HepG2 (cell line): ENCODE measurements at regions not wholly inside any gene's neighbourhood (a gene's known extent, or its start where the extent isn't known, plus 50 kb on each side); places are given as distances from the start of the nearest gene placed in this dataset.
A peak's percentile ranks its signal among the peaks of the same experiment; 100 is the strongest.

Source experiments
- ARNT2 ChIP-seq: sonication (generic); formaldehyde crosslinking; IDR thresholded peaks from 2 replicates; pipeline ENCODE4 v1.8.0; 2022; ENCODE audit warnings: mild to moderate bottlenecking, low read depth, missing genetic modification reagents, moderate library complexity
- BORCS8-MEF2B ChIP-seq: sonication (generic); formaldehyde crosslinking; IDR thresholded peaks from 2 replicates; pipeline ENCODE4 v1.8.0; 2022; ENCODE audit warnings: mild to moderate bottlenecking, missing genetic modification reagents
- CBFB ChIP-seq: sonication (generic); formaldehyde crosslinking; IDR thresholded peaks from 2 replicates; pipeline ENCODE4 v1.4.0; 2020; ENCODE audit warnings: missing genetic modification reagents
- CC2D1A ChIP-seq: sonication (generic); formaldehyde crosslinking; IDR thresholded peaks from 2 replicates; pipeline ENCODE4 v1.8.1; 2023; ENCODE audit warnings: mild to moderate bottlenecking, missing genetic modification reagents
- CEBPG ChIP-seq: IDR thresholded peaks from 2 replicates; pipeline ENCODE4 v1.6.1; 2016
- ELF1 ChIP-seq: sonication (generic); formaldehyde crosslinking; IDR thresholded peaks from 2 replicates; pipeline ENCODE4 v1.4.0; 2020; ENCODE audit warnings: missing genetic modification reagents
- EP300 ChIP-seq, 3 experiments: sonication (generic) in 1 of 3; formaldehyde crosslinking in 1 of 3; IDR thresholded peaks; 2 replicates each; pipeline versions ENCODE4 v1.5.1 to v1.6.1; 2011 to 2020; ENCODE audit warnings: low read depth in 2 of 3, low read length in 2 of 3, borderline replicate concordance in 1 of 3, improper control_type of control experiment in 1 of 3, mild to moderate bottlenecking in 1 of 3, missing genetic modification reagents in 1 of 3, moderate library complexity in 1 of 3
- GATA4 ChIP-seq: sonication (generic); IDR thresholded peaks from 2 replicates; pipeline ENCODE4 v1.6.1; 2016; ENCODE audit warnings: antibody characterized with exemption, low read depth, borderline replicate concordance
- HDAC2 ChIP-seq: sonication (generic); formaldehyde crosslinking; IDR thresholded peaks from 2 replicates; pipeline ENCODE4 v1.4.0; 2020; ENCODE audit warnings: missing genetic modification reagents
- IKZF4 ChIP-seq: sonication (generic); formaldehyde crosslinking; IDR thresholded peaks from 2 replicates; pipeline ENCODE4 v1.5.1; 2020; ENCODE audit warnings: borderline replicate concordance, mild to moderate bottlenecking, low read depth, missing genetic modification reagents; ENCODE audit errors: not compliant biosample characterization
- KAT2B ChIP-seq: fragments of 150-350 bp; IDR thresholded peaks from 2 replicates; pipeline ENCODE4 v1.6.1; 2014; ENCODE audit warnings: low read depth, low read length, borderline replicate concordance
- NCOA1 ChIP-seq: sonication (generic); formaldehyde crosslinking; IDR thresholded peaks from 2 replicates; pipeline ENCODE4 v1.9.0; 2021; ENCODE audit warnings: missing genetic modification reagents
- NCOA2 ChIP-seq: sonication (generic); formaldehyde crosslinking; IDR thresholded peaks from 2 replicates; pipeline ENCODE4 v1.8.0; 2022; ENCODE audit warnings: inconsistent platforms
- NFE2L1 ChIP-seq: sonication (generic); formaldehyde crosslinking; IDR thresholded peaks from 2 replicates; pipeline ENCODE4 v1.4.0; 2020; ENCODE audit warnings: missing genetic modification reagents, mild to moderate bottlenecking, borderline replicate concordance
- NKX3-1 ChIP-seq: sonication (generic); formaldehyde crosslinking; IDR thresholded peaks from 2 replicates; pipeline ENCODE4 v1.5.0; 2020; ENCODE audit warnings: missing genetic modification reagents
- NR2F6 ChIP-seq, 2 experiments: IDR thresholded peaks; 2 replicates each; pipeline ENCODE4 v1.6.1; 2016; ENCODE audit warnings: antibody characterized with exemption in 1 of 2, mild to moderate bottlenecking in 1 of 2
- RBFOX2 ChIP-seq: fragments of 200-400 bp; formaldehyde crosslinking; IDR thresholded peaks from 2 replicates; pipeline ENCODE4 v1.6.1; 2017; ENCODE audit warnings: low read depth, mild to moderate bottlenecking, low read length
- REPIN1 ChIP-seq: sonication (generic); formaldehyde crosslinking; IDR thresholded peaks from 2 replicates; pipeline ENCODE4 v1.8.0; 2022; ENCODE audit warnings: missing genetic modification reagents, low read depth, mild to moderate bottlenecking, borderline replicate concordance
- RNF2 ChIP-seq: fragments of 450-650 bp; conservative IDR thresholded peaks from 2 replicates; pipeline ENCODE4 v1.6.1; 2016; ENCODE audit warnings: low read depth
- SRF ChIP-seq: IDR thresholded peaks from 2 replicates; pipeline ENCODE4 v1.6.1; 2011; ENCODE audit warnings: mild to moderate bottlenecking, low read depth, low read length, moderate library complexity
- TCF7L2 ChIP-seq: IDR thresholded peaks from 2 replicates; pipeline ENCODE4 v1.6.1; 2011; ENCODE audit warnings: mild to moderate bottlenecking, low read depth, low read length, moderate library complexity
- TRIM24 ChIP-seq: sonication (generic); formaldehyde crosslinking; IDR thresholded peaks from 2 replicates; pipeline ENCODE4 v1.8.0; 2022; ENCODE audit warnings: mild to moderate bottlenecking, missing genetic modification reagents
- ZNF234 ChIP-seq: sonication (generic); formaldehyde crosslinking; conservative IDR thresholded peaks from 2 replicates; pipeline ENCODE4 v1.5.1; 2020; ENCODE audit warnings: mild to moderate bottlenecking, missing genetic modification reagents
- ZNF34 ChIP-seq: sonication (generic); formaldehyde crosslinking; IDR thresholded peaks from 2 replicates; pipeline ENCODE4 v1.4.0; 2020; ENCODE audit warnings: mild to moderate bottlenecking, missing genetic modification reagents, borderline replicate concordance
- ZNF430 ChIP-seq: sonication (generic); formaldehyde crosslinking; IDR thresholded peaks from 2 replicates; pipeline ENCODE4 v1.9.0; 2021; ENCODE audit warnings: mild to moderate bottlenecking, missing genetic modification reagents
- ZNF530 ChIP-seq: sonication (generic); formaldehyde crosslinking; IDR thresholded peaks from 2 replicates; pipeline ENCODE4 v1.5.0; 2020; ENCODE audit warnings: low read depth, mild to moderate bottlenecking, missing genetic modification reagents
- ZNF572 ChIP-seq: sonication (generic); formaldehyde crosslinking; IDR thresholded peaks from 2 replicates; pipeline ENCODE4 v1.5.1; 2020; ENCODE audit warnings: mild to moderate bottlenecking, missing genetic modification reagents
- ZNF652 ChIP-seq: IDR thresholded peaks from 2 replicates; pipeline ENCODE4 v1.6.1; 2016; ENCODE audit warnings: low read depth, borderline replicate concordance
- TF ChIP-seq, protein P1 (sequence below): sonication (generic); formaldehyde crosslinking; IDR thresholded peaks from 2 replicates; pipeline ENCODE4 v1.5.1; 2020; ENCODE audit warnings: mild to moderate bottlenecking, missing genetic modification reagents
- TF ChIP-seq, protein P2 (sequence below): IDR thresholded peaks from 2 replicates; pipeline ENCODE4 v1.6.1; 2012; ENCODE audit warnings: inconsistent platforms

DNA sequence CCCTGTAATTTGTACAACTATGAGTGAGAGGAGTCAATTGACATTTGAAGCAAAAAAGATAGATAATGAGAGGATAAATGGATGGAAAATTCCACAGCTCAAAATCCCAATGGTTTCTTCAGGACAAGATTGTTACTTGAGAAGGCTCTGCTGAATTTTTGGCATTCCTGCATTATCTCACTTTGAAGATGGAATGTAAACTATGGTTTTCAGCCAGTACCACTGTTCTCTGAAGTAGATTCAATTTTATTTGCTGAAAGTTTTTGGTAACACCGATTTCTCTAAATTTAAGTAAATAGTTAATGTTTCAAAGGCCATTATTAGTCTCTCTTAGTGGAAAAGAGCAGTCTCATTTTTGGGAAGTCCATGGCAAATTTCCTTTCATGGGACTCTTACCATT is 121.9 kb upstream of the SLC38A2 start (continued):
- peak in 1 of 2 experiments; percentile 97; a peak in 2 of 4 replicates for TF ChIP-seq EP300 (IDR thresholded peaks at IDR 0.05; ENCODE audit: low read depth in 2 of 2, low read length in 2 of 2)
- TF ChIP-seq EP300 (CRISPR knock-in tag; IDR thresholded peaks at IDR 0.05; ENCODE audit: borderline replicate concordance), result peak; percentile 72
- TF ChIP-seq, protein P1, sequence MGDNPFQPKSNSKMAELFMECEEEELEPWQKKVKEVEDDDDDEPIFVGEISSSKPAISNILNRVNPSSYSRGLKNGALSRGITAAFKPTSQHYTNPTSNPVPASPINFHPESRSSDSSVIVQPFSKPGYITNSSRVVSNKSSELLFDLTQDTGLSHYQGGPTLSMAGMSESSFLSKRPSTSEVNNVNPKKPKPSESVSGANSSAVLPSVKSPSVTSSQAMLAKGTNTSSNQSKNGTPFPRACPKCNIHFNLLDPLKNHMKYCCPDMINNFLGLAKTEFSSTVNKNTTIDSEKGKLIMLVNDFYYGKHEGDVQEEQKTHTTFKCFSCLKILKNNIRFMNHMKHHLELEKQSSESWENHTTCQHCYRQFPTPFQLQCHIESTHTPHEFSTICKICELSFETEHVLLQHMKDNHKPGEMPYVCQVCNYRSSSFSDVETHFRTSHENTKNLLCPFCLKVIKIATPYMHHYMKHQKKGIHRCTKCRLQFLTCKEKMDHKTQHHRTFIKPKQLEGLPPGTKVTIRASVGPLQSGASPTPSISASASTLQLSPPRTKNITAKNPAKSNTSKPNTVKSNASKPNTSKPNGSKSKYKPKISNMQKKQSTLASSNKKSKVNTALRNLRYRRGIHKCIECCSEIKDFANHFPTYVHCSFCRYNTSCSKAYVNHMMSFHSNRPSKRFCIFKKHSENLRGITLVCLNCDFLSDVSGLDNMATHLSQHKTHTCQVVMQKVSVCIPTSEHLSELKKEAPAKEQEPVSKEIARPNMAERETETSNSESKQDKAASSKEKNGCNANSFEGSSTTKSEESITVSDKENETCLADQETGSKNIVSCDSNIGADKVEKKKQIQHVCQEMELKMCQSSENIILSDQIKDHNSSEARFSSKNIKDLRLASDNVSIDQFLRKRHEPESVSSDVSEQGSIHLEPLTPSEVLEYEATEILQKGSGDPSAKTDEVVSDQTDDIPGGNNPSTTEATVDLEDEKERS (CRISPR knock-in tag), result 0 out of 2 replicates have a peak, but pooled peaks have one; percentile 12
- TF ChIP-seq RBFOX2, result peak; percentile 39; the same call in 1 of the 2 replicates
- TF ChIP-seq HDAC2 (CRISPR knock-in tag), result peak; percentile 60; the same call in 1 of the 2 replicates
- no peak for TF ChIP-seq NCOA1 (CRISPR knock-in tag)
- no peak for TF ChIP-seq REPIN1 (CRISPR knock-in tag)
- TF ChIP-seq ZNF530 (CRISPR knock-in tag), result no peak
- TF ChIP-seq ELF1 (CRISPR knock-in tag), result no peak
- TF ChIP-seq TRIM24 (CRISPR knock-in tag), result no peak
- no peak for TF ChIP-seq ZNF234
- no peak for TF ChIP-seq RNF2
- no peak for TF ChIP-seq CC2D1A (CRISPR knock-in tag)
- TF ChIP-seq NR2F6 (IDR thresholded peaks at IDR 0.05), result peak; percentile 39; the same call in 1 of the 2 replicates
- peak; percentile 63 for TF ChIP-seq NR2F6 (CRISPR knock-in tag; IDR thresholded peaks at IDR 0.05)
- peak; percentile 72 for TF ChIP-seq TCF7L2
- TF ChIP-seq ZNF652 (CRISPR knock-in tag), result peak; percentile 62; the same call in 1 of the 2 replicates
- TF ChIP-seq ZNF430, result no peak
- TF ChIP-seq IKZF4 (CRISPR knock-in tag), result no peak
- no peak for TF ChIP-seq ZNF572 (CRISPR knock-in tag)
- TF ChIP-seq CEBPG (CRISPR knock-in tag), result peak; percentile 44; the same call in 1 of the 2 replicates
- TF ChIP-seq NKX3-1, result no peak
- no peak for TF ChIP-seq NFE2L1
- no peak for TF ChIP-seq BORCS8-MEF2B
- TF ChIP-seq, protein P2, sequence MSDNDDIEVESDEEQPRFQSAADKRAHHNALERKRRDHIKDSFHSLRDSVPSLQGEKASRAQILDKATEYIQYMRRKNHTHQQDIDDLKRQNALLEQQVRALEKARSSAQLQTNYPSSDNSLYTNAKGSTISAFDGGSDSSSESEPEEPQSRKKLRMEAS, result no peak
- TF ChIP-seq ZNF34 (CRISPR knock-in tag), result no peak
- peak; percentile 93 for TF ChIP-seq NCOA2 (CRISPR knock-in tag)
- no peak for TF ChIP-seq SRF
- TF ChIP-seq CBFB (CRISPR knock-in tag), result peak; percentile 37; the same call in 1 of the 2 replicates
- peak; percentile 93 for TF ChIP-seq GATA4
- no peak for TF ChIP-seq KAT2B
- TF ChIP-seq ARNT2 (CRISPR knock-in tag), result no peak
